Superior temporal gyrus (tissue), 1 donor: ENCODE measurements at regions not wholly inside any gene's neighbourhood (a gene's known extent, or its start where the extent isn't known, plus 50 kb on each side); places are given as distances from the start of the nearest gene placed in this dataset.
"Not testable (repeated sequence)": the region's sequence is repeated elsewhere in the genome, so short reads cannot be mapped to it uniquely, and the experiment has no call there.

Experiments
- DNase-seq: peaks from one replicate; pipeline ENCODE4 v3.0.0-alpha.2; 2016; ENCODE audit errors: extremely low spot score

GRCh38 chr5:126096442-126097006 is 326.7 kb upstream of the GRAMD2B start:
- DNase-seq, result no peak

DNA sequence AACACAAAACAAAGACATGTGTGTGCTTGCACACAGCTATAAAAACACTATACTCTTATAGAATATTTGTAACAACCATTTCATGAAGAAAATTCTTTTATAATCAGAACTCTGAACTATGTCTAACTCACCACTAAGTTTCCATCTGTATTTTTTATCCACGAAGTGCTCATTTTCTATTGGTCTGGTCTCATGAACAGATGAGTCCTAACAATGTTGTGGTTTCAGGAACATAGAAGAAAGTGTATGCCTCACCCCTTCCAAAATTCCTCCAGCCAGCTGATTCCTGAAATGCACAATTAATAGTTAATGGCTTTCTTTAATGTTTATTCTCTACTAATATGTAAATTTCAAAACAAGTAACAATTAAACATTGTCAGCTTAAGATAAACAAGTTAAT is 325.3 kb upstream of the GRAMD2B start:
- DNase-seq, result no peak

- DNase-seq, result no peak
Measured at GRCh38 chr5:126098330-126099017, 324.7 kb upstream of the GRAMD2B start.

GRCh38 chr5:126099077-126099476 is 324.1 kb upstream of the GRAMD2B start:
- no peak for DNase-seq

GRCh38 chr5:126100767-126101166 is 322.4 kb upstream of the GRAMD2B start:
- no peak for DNase-seq

GRCh38 chr5:126101901-126102300 is 321.3 kb upstream of the GRAMD2B start:
- DNase-seq, result no peak

DNA sequence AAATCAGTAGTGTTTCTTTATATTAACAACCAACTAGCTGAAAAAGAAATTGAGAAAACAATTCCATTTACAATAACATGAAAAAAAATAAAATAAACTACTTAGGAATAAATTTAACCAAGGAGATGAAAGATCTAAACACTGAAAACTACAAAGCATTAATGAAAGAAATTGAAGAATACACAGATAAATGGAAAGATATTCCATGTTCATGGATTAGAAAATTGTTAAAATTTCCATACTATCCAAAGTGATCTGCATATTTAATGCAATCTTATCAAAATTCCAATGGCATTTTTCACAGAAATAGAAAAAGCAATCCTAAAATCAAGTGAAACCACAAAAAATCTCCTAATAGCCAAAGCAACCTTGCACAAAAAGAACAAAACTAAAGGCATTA is 320.2 kb upstream of the GRAMD2B start:
- no peak for DNase-seq

- no peak for DNase-seq
Measured at GRCh38 chr5:126103868-126104267, 319.3 kb upstream of the GRAMD2B start.

DNA sequence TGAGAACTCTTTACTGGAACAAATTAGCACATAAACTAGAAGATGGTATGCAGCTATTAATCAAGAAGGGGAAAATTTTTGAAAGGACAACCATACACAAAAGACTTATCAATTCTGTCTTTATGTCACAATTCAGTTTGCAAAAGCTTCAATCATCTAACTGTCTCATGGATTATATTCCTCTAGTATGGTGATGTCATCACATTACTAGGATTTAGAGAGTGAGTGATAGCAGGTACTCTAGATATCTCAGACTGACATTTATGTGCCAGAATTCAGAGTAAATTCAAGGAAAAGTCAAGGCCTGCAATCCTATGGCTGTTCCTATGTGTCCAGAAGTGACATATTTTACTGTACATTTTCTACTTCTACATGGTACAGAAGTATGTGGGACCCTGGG is 318.9 kb upstream of the GRAMD2B start:
- no peak for DNase-seq

- DNase-seq, result no peak
Measured at GRCh38 chr5:126104951-126105350, 318.3 kb upstream of the GRAMD2B start.

DNA sequence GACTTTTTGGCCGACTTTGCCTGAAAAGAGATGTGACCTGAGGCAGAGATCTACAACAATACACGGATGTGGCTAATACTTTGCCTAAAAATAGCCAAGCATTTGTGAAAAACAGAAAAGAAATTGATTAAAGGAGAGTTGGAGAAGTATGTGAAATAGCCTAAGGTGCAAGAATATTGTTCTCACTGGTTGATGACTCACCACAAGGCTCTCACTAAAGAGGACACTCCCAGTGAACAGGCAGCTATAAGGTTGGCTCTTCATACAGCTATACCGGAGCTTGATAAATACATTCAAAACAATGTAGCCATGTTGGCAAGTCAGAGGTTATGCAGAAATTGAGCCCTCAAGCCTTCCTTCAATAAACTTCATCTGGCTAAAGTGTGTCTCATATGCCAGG is 317.2 kb upstream of the GRAMD2B start:
- no peak for DNase-seq

GRCh38 chr5:126107381-126107780 is 315.8 kb upstream of the GRAMD2B start:
- DNase-seq, result no peak

GRCh38 chr5:126108470-126108869 is 314.7 kb upstream of the GRAMD2B start:
- DNase-seq, result no peak

DNA sequence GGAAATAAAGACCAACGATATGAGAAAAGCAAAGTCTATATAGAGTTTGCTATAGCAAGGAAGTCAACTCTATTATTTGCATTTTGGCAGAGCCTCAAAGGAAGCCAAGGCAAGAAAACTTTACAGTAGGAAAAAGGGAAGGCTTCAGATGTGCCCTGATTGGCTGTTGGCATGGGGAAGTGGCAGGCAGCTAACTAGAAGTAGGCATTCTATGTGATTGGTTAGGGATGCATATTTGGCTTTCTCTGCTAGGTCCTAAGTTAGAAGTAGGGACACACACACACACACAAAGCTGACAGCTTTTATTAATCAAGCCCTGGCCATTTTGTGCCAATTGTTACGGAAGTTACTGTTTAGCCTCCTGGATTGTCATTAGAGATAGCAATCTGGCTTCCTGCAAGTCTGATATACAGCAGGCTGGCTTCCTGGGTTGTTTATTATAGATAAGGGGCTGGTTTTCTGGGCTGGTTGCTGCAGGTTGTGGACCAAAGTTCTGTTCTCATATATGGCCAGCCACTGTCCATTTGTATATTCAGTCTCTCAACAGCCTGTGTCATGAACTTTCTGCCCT is 308.1 kb upstream of the GRAMD2B start:
- no peak for DNase-seq

- DNase-seq, result no peak
Measured at GRCh38 chr5:126117044-126117443, 306.2 kb upstream of the GRAMD2B start.

DNA sequence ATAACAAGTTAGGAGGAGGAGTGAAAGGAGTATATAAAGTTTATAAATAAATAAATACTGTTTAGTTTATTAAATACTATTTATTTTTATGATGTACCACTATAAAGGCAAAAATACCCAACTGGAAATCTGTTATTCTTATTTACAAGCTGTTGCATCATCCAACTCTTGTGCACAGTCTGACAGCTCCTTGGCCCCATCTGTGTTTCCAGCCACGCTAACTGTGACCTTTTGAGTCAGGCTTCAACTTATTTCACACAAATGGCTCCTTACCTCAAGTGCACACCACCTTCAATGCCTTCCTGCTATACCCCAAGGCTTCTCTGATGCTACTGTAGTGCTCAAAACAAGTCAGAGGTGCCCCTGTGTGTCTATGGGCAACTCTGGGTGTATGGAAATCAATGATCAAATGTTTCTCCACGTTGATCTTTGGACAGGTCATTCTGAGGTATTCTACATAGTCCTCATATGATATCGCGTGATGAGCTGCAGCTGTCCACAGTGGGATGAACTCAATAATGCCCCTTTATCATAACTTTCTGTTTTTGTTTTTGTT is 303.2 kb upstream of the GRAMD2B start:
- DNase-seq, result no peak

DNA sequence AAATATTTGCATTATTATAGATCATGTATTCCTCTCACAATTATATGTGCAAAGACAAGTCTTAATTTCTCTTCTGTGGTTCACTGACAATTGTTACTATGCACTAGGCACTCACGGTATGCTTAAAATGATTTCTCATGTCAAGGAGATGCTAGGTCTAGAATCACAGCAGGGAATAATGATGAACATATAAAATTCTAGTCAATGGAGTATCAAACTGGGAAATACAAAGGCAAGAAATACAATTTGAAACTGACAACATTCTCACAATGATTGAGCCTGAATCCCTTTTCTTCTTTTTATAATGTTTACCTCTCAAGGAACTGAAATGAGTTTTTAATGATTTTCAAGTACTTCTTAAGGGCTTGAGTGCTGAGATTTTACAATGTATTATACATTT is 302.3 kb upstream of the GRAMD2B start:
- no peak for DNase-seq

- DNase-seq, result no peak
Measured at GRCh38 chr5:126122942-126123341, 300.3 kb upstream of the GRAMD2B start.

- DNase-seq, result no peak
Measured at GRCh38 chr5:126124706-126125345, 298.4 kb upstream of the GRAMD2B start.

- no peak for DNase-seq
Measured at GRCh38 chr5:126125407-126125806, 297.8 kb upstream of the GRAMD2B start.

GRCh38 chr5:126126574-126126973 is 296.6 kb upstream of the GRAMD2B start:
- DNase-seq, result no peak

GRCh38 chr5:126127371-126127770 is 295.8 kb upstream of the GRAMD2B start:
- DNase-seq, result not testable (repeated sequence)

GRCh38 chr5:126129431-126129830 is 293.8 kb upstream of the GRAMD2B start:
- no peak for DNase-seq
